GM12864 (cell line): ENCODE measurements at regions not wholly inside any gene's neighbourhood (a gene's known extent, or its start where the extent isn't known, plus 50 kb on each side); places are given as distances from the start of the nearest gene placed in this dataset.

Experiments used
- DNase-seq: peaks from one replicate; pipeline ENCODE4 v3.0.0-alpha.2; 2011; ENCODE audit warnings: low read depth
- H3K4me3 ChIP-seq: 2 replicates; pipeline ENCODE4 v1.5.1; 2011; ENCODE audit warnings: mild to moderate bottlenecking, low read depth, low read length, control low read depth
- TF ChIP-seq, protein P1 (sequence below): IDR thresholded peaks from 2 replicates; pipeline ENCODE4 v1.5.1; 2011; ENCODE audit warnings: low read depth, mild to moderate bottlenecking, moderate library complexity, low read length, control low read depth, inconsistent platforms; ENCODE audit errors: missing control alignments

DNA sequence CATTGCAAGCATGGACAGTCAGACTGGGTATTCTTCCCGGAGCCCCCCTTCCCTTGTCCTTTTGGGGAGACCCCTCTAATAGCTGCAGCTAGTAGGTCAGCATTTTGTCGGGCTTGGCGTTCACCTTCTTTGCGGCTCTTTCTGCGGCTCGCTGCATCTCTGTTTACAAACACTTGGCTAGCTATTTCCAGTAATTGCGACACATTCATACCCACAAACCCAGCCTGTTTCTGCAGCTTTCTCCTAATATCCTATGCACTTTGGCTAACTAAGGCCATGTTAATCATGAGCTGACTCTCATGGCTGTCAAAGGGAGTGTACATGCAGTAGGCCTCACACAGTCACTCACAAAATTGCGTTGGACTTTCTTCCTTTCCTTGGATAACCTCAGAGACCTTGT is 716.4 kb downstream of the AMY1C start:
- H3K4me3 ChIP-seq, result no peak overlapping the region
- DNase-seq, result no peak
- TF ChIP-seq, protein P1, sequence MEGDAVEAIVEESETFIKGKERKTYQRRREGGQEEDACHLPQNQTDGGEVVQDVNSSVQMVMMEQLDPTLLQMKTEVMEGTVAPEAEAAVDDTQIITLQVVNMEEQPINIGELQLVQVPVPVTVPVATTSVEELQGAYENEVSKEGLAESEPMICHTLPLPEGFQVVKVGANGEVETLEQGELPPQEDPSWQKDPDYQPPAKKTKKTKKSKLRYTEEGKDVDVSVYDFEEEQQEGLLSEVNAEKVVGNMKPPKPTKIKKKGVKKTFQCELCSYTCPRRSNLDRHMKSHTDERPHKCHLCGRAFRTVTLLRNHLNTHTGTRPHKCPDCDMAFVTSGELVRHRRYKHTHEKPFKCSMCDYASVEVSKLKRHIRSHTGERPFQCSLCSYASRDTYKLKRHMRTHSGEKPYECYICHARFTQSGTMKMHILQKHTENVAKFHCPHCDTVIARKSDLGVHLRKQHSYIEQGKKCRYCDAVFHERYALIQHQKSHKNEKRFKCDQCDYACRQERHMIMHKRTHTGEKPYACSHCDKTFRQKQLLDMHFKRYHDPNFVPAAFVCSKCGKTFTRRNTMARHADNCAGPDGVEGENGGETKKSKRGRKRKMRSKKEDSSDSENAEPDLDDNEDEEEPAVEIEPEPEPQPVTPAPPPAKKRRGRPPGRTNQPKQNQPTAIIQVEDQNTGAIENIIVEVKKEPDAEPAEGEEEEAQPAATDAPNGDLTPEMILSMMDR, result no peak

DNA sequence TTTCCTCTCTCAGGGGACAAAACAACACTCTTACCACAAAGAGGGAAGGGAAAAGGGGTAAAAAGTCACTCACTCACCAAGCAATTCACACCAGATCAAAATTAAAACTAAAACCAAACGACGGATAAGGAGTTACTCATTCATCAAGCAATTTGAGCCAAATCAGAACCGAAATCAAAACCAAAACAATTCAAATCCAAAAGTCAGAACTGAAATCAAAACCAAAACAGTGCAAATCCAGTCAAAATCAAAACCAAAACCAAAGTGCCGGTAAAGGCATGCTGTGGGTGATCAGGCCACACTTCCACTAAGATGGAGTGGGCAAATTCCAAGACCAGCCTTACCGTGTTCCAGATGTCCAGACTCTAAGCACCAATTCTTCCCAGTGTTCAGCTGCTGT is 717.9 kb downstream of the AMY1C start:
- no peak overlapping the region for H3K4me3 ChIP-seq
- no peak for DNase-seq
- TF ChIP-seq, protein P1, result no peak

DNA sequence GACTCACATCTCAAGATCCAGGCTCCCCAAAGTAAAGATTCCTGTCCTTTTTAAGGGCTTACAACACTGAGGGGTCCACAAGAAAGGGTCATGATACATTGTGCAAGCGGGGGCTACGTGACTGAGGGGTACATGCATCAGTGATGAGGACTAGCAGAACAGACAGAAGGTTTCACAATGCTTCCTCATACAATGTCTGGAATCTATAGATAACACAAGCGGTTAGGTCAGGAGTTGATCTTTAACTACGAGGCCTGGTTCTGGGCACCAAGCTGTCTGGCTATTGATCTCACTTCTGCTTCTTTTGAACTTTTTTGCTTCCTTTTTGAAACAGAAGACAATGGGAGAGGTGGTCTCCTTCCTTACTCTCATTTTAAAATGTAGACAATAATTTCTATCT is 718.6 kb downstream of the AMY1C start:
- TF ChIP-seq, protein P1, result no peak
- H3K4me3 ChIP-seq, result no peak overlapping the region
- no peak for DNase-seq

GRCh38 chr1:104476126-104476525 is 726.4 kb downstream of the AMY1C start:
- no peak for DNase-seq
- H3K4me3 ChIP-seq, result no peak overlapping the region
- TF ChIP-seq, protein P1, result no peak

DNA sequence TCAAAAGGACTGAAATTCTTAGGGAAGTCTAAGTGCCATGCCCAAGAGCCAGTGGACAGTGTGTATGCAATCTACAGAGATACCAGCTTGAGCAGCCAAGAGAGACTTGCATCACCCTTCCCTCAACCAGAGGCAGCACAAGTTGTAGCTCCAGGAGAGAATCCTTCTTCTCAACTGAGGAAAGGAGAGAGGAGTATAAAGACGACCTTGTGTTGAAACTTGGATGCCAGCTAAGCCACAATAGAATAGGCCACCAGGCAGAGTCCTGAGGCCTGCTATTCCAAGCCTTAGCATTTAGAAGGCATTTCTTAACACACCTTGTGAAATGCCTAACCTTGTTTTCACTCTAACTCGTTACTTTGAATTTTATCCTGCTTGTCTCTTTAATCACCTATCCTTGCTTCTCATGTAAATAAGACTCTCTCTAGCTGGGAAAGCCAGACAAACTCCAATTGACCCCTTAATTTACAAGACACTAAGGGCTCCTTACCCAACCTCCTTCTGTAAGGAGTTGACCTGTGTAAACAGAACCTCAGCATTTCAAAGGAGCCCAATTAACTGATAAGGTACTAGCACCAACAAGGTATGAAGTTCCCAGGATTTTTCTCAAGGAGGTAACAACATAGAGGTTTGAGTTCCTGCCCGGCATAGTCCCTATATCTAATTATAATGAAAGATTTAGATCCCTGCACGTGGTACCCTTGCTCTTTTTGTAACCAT is 738.8 kb downstream of the AMY1C start:
- no peak overlapping the region for H3K4me3 ChIP-seq
- TF ChIP-seq, protein P1, result no peak
- DNase-seq, result no peak

DNA sequence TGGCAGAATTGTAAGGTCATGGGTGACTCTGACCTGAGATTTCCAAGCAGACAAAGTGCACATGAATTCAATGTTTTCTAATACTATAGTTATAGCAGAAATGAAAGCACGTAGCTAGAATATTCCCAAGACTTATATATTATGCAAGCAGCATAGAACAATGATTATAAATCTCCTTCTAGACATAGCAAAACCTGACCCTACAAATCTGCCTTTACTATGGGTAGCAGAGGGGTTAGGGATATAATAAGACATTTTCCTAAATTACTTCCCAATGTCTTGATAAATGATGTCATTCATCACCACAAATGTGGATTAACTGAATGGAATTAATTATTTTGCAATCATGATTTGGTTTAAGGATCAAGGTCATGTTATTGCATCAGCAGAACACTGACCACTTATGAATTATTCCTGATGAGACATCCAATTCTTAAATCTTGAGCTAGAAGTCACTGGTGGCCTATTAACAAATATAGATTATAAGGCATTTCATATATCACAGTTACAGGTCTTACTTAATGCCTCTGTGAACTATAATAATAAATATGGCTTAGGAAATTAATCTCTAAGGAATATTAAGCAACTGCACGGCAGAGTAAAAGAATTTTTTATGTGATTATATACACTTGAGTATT is 776.6 kb downstream of the AMY1C start:
- no peak overlapping the region for H3K4me3 ChIP-seq
- no peak for DNase-seq
- TF ChIP-seq, protein P1, result no peak

DNA sequence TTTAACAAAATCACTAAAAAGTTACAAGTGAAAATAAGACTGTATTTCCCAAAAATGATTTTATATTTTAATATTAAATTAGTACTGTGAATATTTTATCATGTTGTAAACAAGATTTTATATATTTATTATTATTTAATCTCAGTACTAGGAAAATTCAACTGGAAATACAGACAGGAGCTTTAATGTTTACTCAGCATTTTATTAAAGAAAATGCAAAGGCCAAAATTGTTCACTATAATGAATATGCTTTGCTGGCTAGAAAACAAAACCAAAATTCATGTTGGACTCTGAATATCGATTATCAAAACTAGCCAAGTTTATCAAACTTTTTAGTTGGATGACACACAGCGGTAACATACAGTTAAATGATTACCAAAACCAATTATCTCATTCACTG is 782.3 kb downstream of the AMY1C start:
- TF ChIP-seq, protein P1, result no peak
- H3K4me3 ChIP-seq, result no peak overlapping the region
- DNase-seq, result no peak
